ENCODE measurements at regions not wholly inside any gene's neighbourhood (a gene's known extent, or its start where the extent isn't known, plus 50 kb on each side); places are given as distances from the start of the nearest gene placed in this dataset.

- TF ChIP-seq ZBTB21 (CRISPR knock-in tag; IDR thresholded peaks at IDR 0.05; ENCODE audit: borderline replicate concordance): no peak
- TF ChIP-seq ATF3 (CRISPR knock-in tag; conservative IDR thresholded peaks at IDR 0.05): no peak
- TF ChIP-seq, protein P1, sequence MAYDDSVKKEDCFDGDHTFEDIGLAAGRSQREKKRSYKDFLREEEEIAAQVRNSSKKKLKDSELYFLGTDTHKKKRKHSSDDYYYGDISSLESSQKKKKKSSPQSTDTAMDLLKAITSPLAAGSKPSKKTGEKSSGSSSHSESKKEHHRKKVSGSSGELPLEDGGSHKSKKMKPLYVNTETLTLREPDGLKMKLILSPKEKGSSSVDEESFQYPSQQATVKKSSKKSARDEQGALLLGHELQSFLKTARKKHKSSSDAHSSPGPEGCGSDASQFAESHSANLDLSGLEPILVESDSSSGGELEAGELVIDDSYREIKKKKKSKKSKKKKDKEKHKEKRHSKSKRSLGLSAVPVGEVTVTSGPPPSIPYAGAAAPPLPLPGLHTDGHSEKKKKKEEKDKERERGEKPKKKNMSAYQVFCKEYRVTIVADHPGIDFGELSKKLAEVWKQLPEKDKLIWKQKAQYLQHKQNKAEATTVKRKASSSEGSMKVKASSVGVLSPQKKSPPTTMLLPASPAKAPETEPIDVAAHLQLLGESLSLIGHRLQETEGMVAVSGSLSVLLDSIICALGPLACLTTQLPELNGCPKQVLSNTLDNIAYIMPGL (CRISPR knock-in tag; IDR thresholded peaks at IDR 0.05): no peak
These were observed 942.5 kb upstream of the WWC1 start for GRCh38 chr5:167348980-167349379.
